Right lobe of liver (tissue), 6 donors: ENCODE measurements at regions not wholly inside any gene's neighbourhood (a gene's known extent, or its start where the extent isn't known, plus 50 kb on each side); places are given as distances from the start of the nearest gene placed in this dataset.
A peak's percentile ranks its signal among the peaks of the same experiment; 100 is the strongest.
"Not testable (repeated sequence)": the region's sequence is repeated elsewhere in the genome, so short reads cannot be mapped to it uniquely, and the experiment has no call there.

Experiments
- ATAC-seq, 4 donors: fragments of 200-7000 bp; cut with Tn5 transposase; one replicate each; pipeline ENCODE4 v1.9.1; 2020; ENCODE audit warnings: mild to moderate bottlenecking in 4 of 4, moderate library complexity in 4 of 4
- DNase-seq, 3 donors: peaks; one replicate each; pipeline ENCODE4 v3.0.0-alpha.2; 2020
- H3K27ac ChIP-seq, 3 donors: fragments of 200-600 bp; one replicate each; pipeline ENCODE4 v1.8.0; 2022
- H3K27me3 ChIP-seq, 2 donors: fragments of 200-600 bp; one replicate each; pipeline ENCODE4 v1.8.0; 2022
- H3K36me3 ChIP-seq, 4 donors: fragments of 200-600 bp; sonication (generic) in 1 of 4; one replicate each; pipeline versions ENCODE4 v1.5.1 to v1.8.0; 2017 to 2022; ENCODE audit warnings: control low read depth in 1 of 4
- H3K4me1 ChIP-seq, 4 donors: fragments of 200-600 bp; sonication (generic) in 1 of 4; one replicate each; pipeline versions ENCODE4 v1.5.1 to v1.8.0; 2017 to 2022; ENCODE audit warnings: control low read depth in 1 of 4
- H3K4me3 ChIP-seq, 3 donors: fragments of 200-600 bp; one replicate each; pipeline ENCODE4 v1.8.0; 2022
- H3K9me3 ChIP-seq, 4 donors: fragments of 200-600 bp; sonication (generic) in 1 of 4; one replicate each; pipeline versions ENCODE4 v1.5.1 to v1.8.0; 2017 to 2022; ENCODE audit warnings: control low read depth in 1 of 4
- CTCF ChIP-seq, 4 donors: fragments of 200-600 bp in 3 of 4; fragments of 450-650 bp in 1 of 4; IDR thresholded peaks; one replicate each; pipeline versions ENCODE4 v1.5.1 to v1.8.0; 2016 to 2022; ENCODE audit warnings: antibody characterized with exemption in 4 of 4, mild to moderate bottlenecking in 2 of 4
- POLR2A ChIP-seq: fragments of 450-650 bp; IDR thresholded peaks from one replicate; pipeline ENCODE4 v1.6.1; 2017; ENCODE audit warnings: antibody characterized with exemption, mild to moderate bottlenecking
- WGBS: methylation state at CpG from one replicate; pipeline ENCODE4 v1.1.6; 2018; ENCODE audit warnings: low coverage, low lambda C conversion rate; ENCODE audit not compliant: insufficient coverage; ENCODE audit errors: missing lambda C conversion rate; 5-methylcytosine and 5-hydroxymethylcytosine counted together
- intact Hi-C, 2 donors: fragments of 100-400 bp; cut with DNase I; formaldehyde crosslinking; loops; one replicate each; pipeline versions ENCODE4 v1.11.2 to v1.14.1; 2022
- donor health status: DM: no; HTN: yes; CAD: no.
- donor health status: DM: no; HTN: no; CAD: no.
- donor health status: DM: no; HTN: no; CAD: no.
- donor health status: DM: no; HTN: yes; CAD: no.
- donor health status: DM: no; HTN: yes; CAD: no.

DNA sequence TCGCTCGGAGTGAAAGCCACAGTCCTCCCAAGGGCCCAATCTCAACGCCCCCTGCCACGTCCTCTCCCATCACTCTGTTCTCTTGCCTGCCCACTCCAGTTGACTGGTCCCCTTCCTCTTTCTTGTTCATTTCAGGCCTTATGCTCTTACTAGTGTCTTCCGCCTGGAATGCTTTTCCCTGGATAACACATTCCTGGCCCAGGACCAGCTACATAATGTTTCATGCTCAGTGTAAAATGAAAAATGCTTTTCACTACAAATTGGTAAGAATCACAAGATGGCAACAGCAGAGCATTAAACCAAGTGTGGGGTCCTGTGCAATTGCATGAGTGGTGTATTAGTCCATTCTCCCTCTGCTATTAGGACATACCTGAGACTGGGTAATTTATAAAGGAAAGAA, 417.2 kb upstream of the KLHL29 start:
- no peaks in the 10 kb centered on the region for H3K36me3 ChIP-seq
- H3K9me3 ChIP-seq: no peaks in the 10 kb centered on the region
- DNase-seq (no peak), ATAC-seq (no peak)
- 79% methylated on average over 4 of the region's 5 CpGs for WGBS
- no peak for TF ChIP-seq CTCF (IDR thresholded peaks at IDR 0.05)
- no peak for TF ChIP-seq POLR2A
- H3K27ac ChIP-seq: no peak overlapping the region
- no peak overlapping the region for H3K4me3 ChIP-seq
- no peaks in the 10 kb centered on the region for H3K4me1 ChIP-seq
- intact Hi-C loops: no loop called here
- H3K27me3 ChIP-seq: no peaks in the 10 kb centered on the region

GRCh38 chr2:22970284-22970975, 414.5 kb upstream of the KLHL29 start:
- no peaks in the 10 kb centered on the region for H3K27me3 ChIP-seq
- no peak overlapping the region for H3K27ac ChIP-seq
- H3K4me3 ChIP-seq: no peak overlapping the region
- DNase-seq: no peak
- no peaks in the 10 kb centered on the region for H3K4me1 ChIP-seq
- intact Hi-C loops: no loop called here
- H3K9me3 ChIP-seq: no peaks in the 10 kb centered on the region
- TF ChIP-seq CTCF (IDR thresholded peaks at IDR 0.05) (no peak), POLR2A (no peak)
- WGBS: 30% methylated on average over 8 of the region's 8 CpGs
- H3K36me3 ChIP-seq: no peaks in the 10 kb centered on the region
- ATAC-seq: no peak

DNA sequence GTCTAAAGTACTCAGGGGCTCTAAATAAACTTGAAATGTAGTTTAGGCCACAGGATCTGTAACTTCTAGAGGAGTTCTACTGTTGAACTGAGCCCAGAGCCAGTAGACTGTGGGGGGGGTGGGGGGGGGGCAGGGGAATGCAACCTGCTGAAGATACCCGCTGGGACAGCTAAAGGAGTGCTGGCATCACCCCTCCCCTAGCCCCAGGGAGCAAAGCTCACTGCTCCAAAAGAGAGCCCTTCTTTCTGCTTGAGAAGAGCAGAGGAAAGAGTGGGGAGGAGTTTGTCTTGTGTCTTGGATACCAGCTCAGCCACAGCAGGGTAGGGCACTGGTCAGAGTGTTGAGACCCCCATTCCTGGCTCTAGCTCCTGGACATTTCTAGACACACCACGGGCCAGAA, 414.0 kb upstream of the KLHL29 start:
- TF ChIP-seq CTCF (IDR thresholded peaks at IDR 0.05) (no peak), POLR2A (no peak)
- Histone ChIP-seq H3K27me3 (no peaks in the 10 kb centered on the region), H3K9me3 (no peaks in the 10 kb centered on the region), H3K4me3 (no peak overlapping the region), H3K27ac (no peak overlapping the region), H3K4me1 (no peaks in the 10 kb centered on the region), H3K36me3 (no peaks in the 10 kb centered on the region)
- ATAC-seq (no peak), DNase-seq (no peak)
- WGBS: 83% methylated on average over 1 of the region's 2 CpGs
- intact Hi-C loops: no loop called here

- DNase-seq: peak in 1 of 3 donors; percentile 51
- WGBS: 32% methylated on average over 1 of the region's 1 CpG
- H3K36me3 ChIP-seq: no peaks in the 10 kb centered on the region
- TF ChIP-seq CTCF (IDR thresholded peaks at IDR 0.05) (no peak), POLR2A (no peak)
- no peak overlapping the region for H3K4me3 ChIP-seq
- H3K27ac ChIP-seq: no peak overlapping the region
- intact Hi-C loops: no loop called here
- ATAC-seq: peak; percentile 50 to 76 (median 56)
- peaks cover 0 to 7% (median 0%) of the 10 kb centered on the region in 4 donors for H3K4me1 ChIP-seq
- H3K9me3 ChIP-seq: no peaks in the 10 kb centered on the region
- no peaks in the 10 kb centered on the region for H3K27me3 ChIP-seq
These were observed 403.2 kb upstream of the KLHL29 start for GRCh38 chr2:22981785-22982184.

DNA sequence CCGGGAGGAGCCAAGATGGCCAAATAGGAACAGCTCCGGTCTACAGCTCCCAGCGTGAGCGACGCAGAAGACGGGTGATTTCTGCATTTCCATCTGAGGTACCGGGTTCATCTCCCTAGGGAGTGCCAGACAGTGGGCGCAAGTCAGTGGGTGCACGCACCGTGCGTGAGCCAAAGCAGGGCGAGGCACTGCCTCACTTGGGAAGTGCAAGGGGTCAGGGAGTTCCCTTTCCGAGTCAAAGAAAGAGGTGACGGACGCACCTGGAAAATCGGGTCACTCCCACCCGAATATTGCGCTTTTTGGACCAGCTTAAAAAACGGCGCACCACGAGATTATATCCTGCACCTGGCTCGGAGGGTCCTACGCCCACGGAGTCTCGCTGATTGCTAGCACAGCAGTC, 400.8 kb upstream of the KLHL29 start:
- 100% methylated on average over 3 of the region's 25 CpGs for WGBS
- not testable (repeated sequence) for ATAC-seq

More for the DNA sequence above, 400.8 kb upstream of the KLHL29 start:
- DNase-seq, intact Hi-C loops, H3K27me3 ChIP-seq, H3K9me3 ChIP-seq, H3K36me3 ChIP-seq, H3K27ac ChIP-seq, H3K4me1 ChIP-seq, H3K4me3 ChIP-seq: not testable (repeated sequence)
